Ecto neural progenitor cell (in vitro differentiated cells): ENCODE measurements at regions not wholly inside any gene's neighbourhood (a gene's known extent, or its start where the extent isn't known, plus 50 kb on each side); places are given as distances from the start of the nearest gene placed in this dataset.

Experiments
- DNase-seq: peaks from one replicate; pipeline ENCODE4 v3.0.0-alpha.2; 2018; ENCODE audit warnings: low spot score

GRCh38 chr4:18390655-18391353, 369.2 kb upstream of the LCORL start:
- DNase-seq = no peak

GRCh38 chr4:18389115-18389514, 367.6 kb upstream of the LCORL start:
- no peak for DNase-seq

- DNase-seq = no peak
These were observed 366.5 kb upstream of the LCORL start for GRCh38 chr4:18388039-18388438.

- DNase-seq = no peak
These were observed 359.6 kb upstream of the LCORL start for GRCh38 chr4:18381186-18381585.

- no peak for DNase-seq
These were observed 348.0 kb upstream of the LCORL start for GRCh38 chr4:18369561-18369960.

- DNase-seq = no peak
These were observed 345.3 kb upstream of the LCORL start for GRCh38 chr4:18366892-18367291.

GRCh38 chr4:18366136-18366535, 344.6 kb upstream of the LCORL start:
- no peak for DNase-seq

- no peak for DNase-seq
These were observed 322.0 kb upstream of the LCORL start for GRCh38 chr4:18343581-18343980.

- DNase-seq = no peak
These were observed 321.3 kb upstream of the LCORL start for GRCh38 chr4:18342847-18343246.

GRCh38 chr4:18321956-18322530, 300.5 kb upstream of the LCORL start:
- DNase-seq = no peak

GRCh38 chr4:18319431-18319830, 297.9 kb upstream of the LCORL start:
- no peak for DNase-seq

GRCh38 chr4:18318682-18319388, 297.3 kb upstream of the LCORL start:
- no peak for DNase-seq

- no peak for DNase-seq
These were observed 293.2 kb upstream of the LCORL start for GRCh38 chr4:18314731-18315130.

- DNase-seq = no peak
These were observed 276.1 kb upstream of the LCORL start for GRCh38 chr4:18297684-18298083.

- DNase-seq = no peak
These were observed 274.9 kb upstream of the LCORL start for GRCh38 chr4:18296411-18296810.

- DNase-seq = no peak
These were observed 273.3 kb upstream of the LCORL start for GRCh38 chr4:18294846-18295245.

- DNase-seq = no peak
These were observed 272.5 kb upstream of the LCORL start for GRCh38 chr4:18294021-18294420.

GRCh38 chr4:18292411-18292810, 270.9 kb upstream of the LCORL start:
- no peak for DNase-seq

GRCh38 chr4:18291981-18292380, 270.4 kb upstream of the LCORL start:
- no peak for DNase-seq

GRCh38 chr4:18291256-18291655, 269.7 kb upstream of the LCORL start:
- DNase-seq = no peak

GRCh38 chr4:18285357-18285756, 263.8 kb upstream of the LCORL start:
- no peak for DNase-seq

- no peak for DNase-seq
These were observed 256.7 kb upstream of the LCORL start for GRCh38 chr4:18278244-18278643.

- DNase-seq = no peak
These were observed 241.3 kb upstream of the LCORL start for GRCh38 chr4:18262832-18263231.

GRCh38 chr4:18252052-18252451, 230.5 kb upstream of the LCORL start:
- DNase-seq = no peak
